Fibroblast of villous mesenchyme (primary cell): ENCODE measurements at regions not wholly inside any gene's neighbourhood (a gene's known extent, or its start where the extent isn't known, plus 50 kb on each side); places are given as distances from the start of the nearest gene placed in this dataset.

ENCODE experiments used
- DNase-seq: peaks from one replicate; pipeline ENCODE4 v3.0.0-alpha.2; 2010; ENCODE audit warnings: low read depth
- H3K4me3 ChIP-seq: 2 replicates; pipeline ENCODE4 v1.5.1; 2011; ENCODE audit warnings: low read depth, mild to moderate bottlenecking, low read length
- TF ChIP-seq, protein P1 (sequence below): IDR thresholded peaks from 2 replicates; pipeline ENCODE4 v1.5.1; 2012; ENCODE audit warnings: low read depth, mild to moderate bottlenecking, low read length; ENCODE audit not compliant: insufficient read depth

DNA sequence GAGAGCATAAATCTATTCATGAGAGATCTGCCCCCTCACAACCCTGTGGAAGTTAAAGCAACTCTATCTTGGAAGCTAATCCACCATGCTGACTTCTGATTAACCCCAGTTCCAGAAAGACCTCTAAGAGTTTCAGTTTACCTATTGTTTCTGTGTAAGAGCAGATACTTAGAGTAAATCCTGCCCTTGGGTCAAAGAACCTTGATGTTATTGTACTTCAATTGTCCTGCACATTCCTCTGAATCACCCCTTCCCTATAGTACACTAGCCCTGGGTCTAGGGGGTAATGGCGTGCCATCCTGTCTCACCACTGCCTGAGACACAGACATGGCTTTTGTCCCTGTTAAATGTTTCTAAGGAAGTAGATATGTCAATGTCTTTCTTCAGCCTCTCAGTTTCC is 138.6 kb downstream of the CAAP1 start:
- no peak overlapping the region for H3K4me3 ChIP-seq
- DNase-seq = no peak
- TF ChIP-seq, protein P1, sequence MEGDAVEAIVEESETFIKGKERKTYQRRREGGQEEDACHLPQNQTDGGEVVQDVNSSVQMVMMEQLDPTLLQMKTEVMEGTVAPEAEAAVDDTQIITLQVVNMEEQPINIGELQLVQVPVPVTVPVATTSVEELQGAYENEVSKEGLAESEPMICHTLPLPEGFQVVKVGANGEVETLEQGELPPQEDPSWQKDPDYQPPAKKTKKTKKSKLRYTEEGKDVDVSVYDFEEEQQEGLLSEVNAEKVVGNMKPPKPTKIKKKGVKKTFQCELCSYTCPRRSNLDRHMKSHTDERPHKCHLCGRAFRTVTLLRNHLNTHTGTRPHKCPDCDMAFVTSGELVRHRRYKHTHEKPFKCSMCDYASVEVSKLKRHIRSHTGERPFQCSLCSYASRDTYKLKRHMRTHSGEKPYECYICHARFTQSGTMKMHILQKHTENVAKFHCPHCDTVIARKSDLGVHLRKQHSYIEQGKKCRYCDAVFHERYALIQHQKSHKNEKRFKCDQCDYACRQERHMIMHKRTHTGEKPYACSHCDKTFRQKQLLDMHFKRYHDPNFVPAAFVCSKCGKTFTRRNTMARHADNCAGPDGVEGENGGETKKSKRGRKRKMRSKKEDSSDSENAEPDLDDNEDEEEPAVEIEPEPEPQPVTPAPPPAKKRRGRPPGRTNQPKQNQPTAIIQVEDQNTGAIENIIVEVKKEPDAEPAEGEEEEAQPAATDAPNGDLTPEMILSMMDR = no peak

DNA sequence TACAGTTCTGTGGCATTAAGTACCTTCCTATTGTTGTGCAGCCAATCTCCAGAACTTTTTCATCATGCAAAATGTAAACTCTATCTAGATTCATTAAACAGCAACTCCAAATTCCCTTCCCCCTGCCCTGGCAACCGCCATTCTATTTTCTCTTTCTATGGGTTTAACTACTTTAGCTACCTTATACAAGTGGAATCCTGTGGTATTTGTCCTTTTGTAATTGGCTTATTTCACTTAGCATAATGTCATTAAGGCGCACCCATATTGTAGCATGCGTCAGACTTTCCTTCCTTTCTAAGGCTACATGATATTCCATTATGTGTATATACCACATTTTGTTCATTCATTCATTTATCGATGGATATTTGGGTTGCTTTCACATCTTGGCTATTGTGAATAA is 142.4 kb downstream of the CAAP1 start:
- TF ChIP-seq, protein P1 = no peak
- H3K4me3 ChIP-seq = no peak overlapping the region
- no peak for DNase-seq

DNA sequence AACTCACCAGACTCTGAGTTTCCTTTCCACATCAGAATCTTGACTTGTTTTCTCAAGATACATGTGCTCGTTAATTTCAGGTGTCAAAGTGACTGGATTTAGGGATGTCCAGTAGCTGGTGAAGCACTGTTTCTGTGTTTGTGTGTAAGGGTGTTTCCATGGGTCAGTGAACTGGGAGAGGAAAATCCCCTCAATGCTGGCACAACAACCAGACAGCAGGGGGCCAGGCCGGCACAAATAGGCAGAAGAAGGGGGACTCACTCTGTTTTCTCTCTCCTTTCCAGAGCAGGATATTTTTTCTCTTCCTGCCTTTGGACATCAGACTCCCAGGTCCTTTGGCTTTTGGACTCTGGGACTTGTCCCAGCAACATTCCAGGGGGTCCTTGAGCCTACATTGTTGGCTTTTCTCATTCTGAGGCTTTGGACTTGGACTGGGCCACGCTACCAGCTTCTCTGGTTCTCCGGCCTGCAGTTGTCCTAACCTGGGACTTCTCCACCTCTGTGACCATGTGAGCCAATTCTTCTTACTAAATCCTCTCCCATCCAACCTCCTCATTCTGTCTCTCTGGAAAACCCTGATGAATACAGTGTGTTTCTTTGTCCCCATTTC is 144.0 kb downstream of the CAAP1 start:
- DNase-seq = no peak
- H3K4me3 ChIP-seq = no peak overlapping the region
- TF ChIP-seq, protein P1 = peak; percentile 15

DNA sequence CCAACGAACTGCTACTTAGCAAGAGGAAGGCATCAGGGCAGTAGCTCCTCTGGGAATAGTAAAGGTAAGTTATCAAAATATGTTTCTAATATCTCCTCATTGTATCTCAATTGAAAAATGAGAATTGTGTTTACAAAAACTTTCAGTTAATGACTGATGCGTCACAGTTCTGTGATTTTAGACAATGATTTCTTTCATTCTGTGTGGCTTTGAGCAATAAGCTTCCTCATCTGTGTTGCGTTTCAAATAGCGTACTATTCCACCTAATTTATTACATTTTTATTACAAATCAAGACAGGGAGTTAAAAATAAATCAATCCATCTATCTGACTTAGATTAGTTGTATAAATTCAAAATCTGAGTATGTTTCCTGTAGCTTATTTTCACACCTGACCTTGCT is 145.0 kb downstream of the CAAP1 start:
- TF ChIP-seq, protein P1 = no peak

DNA sequence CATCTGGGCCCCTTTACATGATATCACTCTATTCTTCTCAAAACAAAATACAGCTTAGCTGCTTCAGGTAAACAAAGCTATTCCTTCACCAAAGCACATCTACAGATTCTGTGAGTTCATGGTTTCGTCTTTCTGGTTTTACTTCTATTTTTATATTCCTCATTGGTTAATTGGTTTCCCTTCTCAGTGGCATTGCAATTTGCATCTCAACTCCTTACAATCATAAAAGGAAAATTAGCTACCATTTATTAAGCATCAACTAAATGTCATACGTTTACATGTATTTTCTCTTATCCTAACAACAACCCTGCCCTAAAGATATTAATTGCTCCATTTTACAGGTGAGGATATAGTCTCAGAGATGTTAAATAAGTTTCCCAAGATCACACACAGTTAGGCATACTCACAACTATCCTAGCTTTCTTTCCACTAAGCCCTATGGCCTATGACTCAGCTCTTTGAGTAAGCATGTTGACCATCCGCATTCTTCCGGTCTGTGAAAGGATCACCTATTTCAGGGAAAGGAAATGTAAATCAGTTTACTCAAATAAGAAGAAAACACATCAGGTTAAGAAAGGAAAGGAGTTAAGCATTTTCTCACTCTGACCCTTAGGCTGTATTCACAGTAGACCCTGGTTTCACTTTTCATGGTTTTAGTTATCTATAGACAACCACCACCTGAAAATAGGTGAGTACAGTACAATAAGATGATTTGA is 146.1 kb downstream of the CAAP1 start:
- peak; percentile 41 for DNase-seq
- TF ChIP-seq, protein P1 = no peak
- no peak overlapping the region for H3K4me3 ChIP-seq

More for the DNA sequence above, 145.0 kb downstream of the CAAP1 start:
- DNase-seq = no peak
- H3K4me3 ChIP-seq = no peak overlapping the region

DNA sequence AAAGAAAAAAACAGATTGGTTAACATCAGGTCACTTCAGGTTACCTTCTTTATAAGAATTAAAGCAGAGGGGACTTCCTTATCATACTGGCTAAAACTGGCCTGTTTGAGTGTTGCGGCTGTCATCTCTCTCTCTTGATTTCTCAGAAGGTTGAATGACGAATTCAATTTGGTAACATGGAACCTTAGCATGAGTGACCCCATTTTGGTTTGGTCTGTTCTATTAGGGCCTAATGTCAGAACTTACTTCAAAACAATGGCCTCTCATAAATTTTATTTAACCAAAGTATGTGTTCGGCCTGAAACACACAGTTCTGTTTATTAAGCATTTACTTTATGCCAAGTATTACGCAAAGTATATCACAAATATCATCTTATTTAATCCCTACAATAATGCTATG is 147.5 kb downstream of the CAAP1 start:
- H3K4me3 ChIP-seq = no peak overlapping the region
- TF ChIP-seq, protein P1 = no peak
- DNase-seq = no peak
